Keratinocyte (primary cell): ENCODE measurements at regions not wholly inside any gene's neighbourhood (a gene's known extent, or its start where the extent isn't known, plus 50 kb on each side); places are given as distances from the start of the nearest gene placed in this dataset.

Experiments used
- DNase-seq: peaks from one replicate; pipeline ENCODE4 v3.0.0-alpha.2; 2011; ENCODE audit warnings: low read depth, missing footprints, low spot score
- FAIRE-seq: peaks from 2 replicates; lab custom pipeline; 2011; peaks lifted over from hg19 to GRCh38; lab: Jason Lieb, UNC
- H2AFZ ChIP-seq: 2 replicates; pipeline ENCODE4 v1.6.0; 2012; ENCODE audit warnings: low read length, control low read depth, inconsistent platforms; ENCODE audit not compliant: control insufficient read depth
- H3K27ac ChIP-seq: 2 replicates; pipeline ENCODE4 v1.5.1; 2011; ENCODE audit warnings: low read length; ENCODE audit not compliant: control insufficient read depth, insufficient read depth
- H3K27me3 ChIP-seq: 3 replicates; pipeline ENCODE4 v1.6.0; 2011; ENCODE audit warnings: low read length; ENCODE audit not compliant: control insufficient read depth, insufficient read depth; ENCODE audit errors: extremely low read depth
- H3K36me3 ChIP-seq, 2 experiments: 2 replicates in 1 of 2; 3 replicates in 1 of 2; pipeline ENCODE4 v1.5.1; 2011; ENCODE audit warnings: low read length in 2 of 2, mild to moderate bottlenecking in 1 of 2; ENCODE audit not compliant: control insufficient read depth in 2 of 2, insufficient read depth in 2 of 2; ENCODE audit errors: extremely low read depth in 1 of 2
- H3K4me1 ChIP-seq: 3 replicates; pipeline ENCODE4 v1.5.1; 2011; ENCODE audit warnings: low read length; ENCODE audit not compliant: control insufficient read depth, insufficient read depth; ENCODE audit errors: extremely low read depth
- H3K4me2 ChIP-seq: 3 replicates; pipeline ENCODE4 v1.6.0; 2011; ENCODE audit warnings: low read depth, low read length; ENCODE audit not compliant: control insufficient read depth, insufficient read depth; ENCODE audit errors: extremely low read depth
- H3K4me3 ChIP-seq, 3 experiments: fragments of 200-600 bp in 1 of 3; sonication (generic) in 1 of 3; 2 replicates in 2 of 3; 3 replicates in 1 of 3; pipeline ENCODE4 v1.5.1; 2011 to 2016; ENCODE audit warnings: low read length in 3 of 3, mild to moderate bottlenecking in 3 of 3, control low read depth in 2 of 3, inconsistent platforms in 1 of 3, low read depth in 1 of 3, mixed read lengths in 1 of 3, mixed run types in 1 of 3, moderate library complexity in 1 of 3; ENCODE audit not compliant: control insufficient read depth in 2 of 3, insufficient read depth in 2 of 3; ENCODE audit errors: extremely low read depth in 1 of 3
- H3K79me2 ChIP-seq: 2 replicates; pipeline ENCODE4 v1.6.0; 2012; ENCODE audit warnings: low read length; ENCODE audit not compliant: control insufficient read depth, insufficient read depth
- H3K9ac ChIP-seq: 3 replicates; pipeline ENCODE4 v1.6.0; 2011; ENCODE audit warnings: low read length; ENCODE audit not compliant: control insufficient read depth, insufficient read depth; ENCODE audit errors: extremely low read depth
- H3K9me1 ChIP-seq: 3 replicates; pipeline ENCODE4 v1.6.0; 2011; ENCODE audit warnings: low read length; ENCODE audit not compliant: control insufficient read depth, insufficient read depth; ENCODE audit errors: extremely low read depth
- H3K9me3 ChIP-seq: 2 replicates; pipeline ENCODE4 v1.5.1; 2012; ENCODE audit warnings: low read depth, low read length; ENCODE audit not compliant: control insufficient read depth
- H4K20me1 ChIP-seq: 3 replicates; pipeline ENCODE4 v1.6.0; 2011; ENCODE audit warnings: low read length; ENCODE audit not compliant: control insufficient read depth, insufficient read depth; ENCODE audit errors: extremely low read depth
- CTCF ChIP-seq, 3 experiments: IDR thresholded peaks in 1 of 3; conservative IDR thresholded peaks in 1 of 3; optimal IDR thresholded peaks in 1 of 3; 2 replicates in 2 of 3; 3 replicates in 1 of 3; pipeline versions ENCODE3 to v1.5.1; 2011; ENCODE audit warnings: low read length in 3 of 3, mild to moderate bottlenecking in 3 of 3, moderate library complexity in 2 of 3, control low read depth in 1 of 3, inconsistent platforms in 1 of 3; ENCODE audit not compliant: insufficient read depth in 2 of 3; ENCODE audit errors: extremely low read depth in 1 of 3
- EZH2 ChIP-seq: IDR thresholded peaks from one replicate; pipeline ENCODE4 v1.6.1; 2012; ENCODE audit warnings: inconsistent platforms, mild to moderate bottlenecking, low read length, moderate library complexity
- dilution Hi-C: fragments of 300-500 bp; cut with MboI; formaldehyde crosslinking; loops from one replicate; pipeline ENCODE4 v1.7.0; 2020; ENCODE audit warnings: low sequenced_read_pairs; ENCODE audit not compliant: extremely low pct_ligation_motif_present

- TF ChIP-seq EZH2 (no peak), CTCF (optimal IDR thresholded peaks at IDR 0.05 in 1 of 3, IDR thresholded peaks at IDR 0.05 in 1 of 3, conservative IDR thresholded peaks at IDR 0.05 in 1 of 3; ENCODE audit: extremely low read depth in 1 of 3, insufficient read depth in 2 of 3, low read length in 3 of 3) (no peak)
- FAIRE-seq: no peak
- H2AFZ ChIP-seq: no peak overlapping the region
Observed at GRCh38 chr7:50857804-50858489, 75.3 kb upstream of the GRB10 start.

GRCh38 chr7:50856806-50857205, 74.1 kb upstream of the GRB10 start:
- no peaks in the 10 kb centered on the region for H3K36me3 ChIP-seq
- no peak for FAIRE-seq

More at GRCh38 chr7:50857804-50858489, 75.3 kb upstream of the GRB10 start:
- H3K79me2 ChIP-seq: no peaks in the 10 kb centered on the region
- no peak overlapping the region for H3K4me3 ChIP-seq
- no peaks in the 10 kb centered on the region for H3K4me1 ChIP-seq
- no peaks in the 10 kb centered on the region for H3K9me1 ChIP-seq
- no peak overlapping the region for H3K4me2 ChIP-seq
- H3K9ac ChIP-seq: no peak overlapping the region
- DNase-seq: no peak
- dilution Hi-C loops: no loop called here
- no peak overlapping the region for H3K27ac ChIP-seq
- H3K36me3 ChIP-seq: no peaks in the 10 kb centered on the region
- no peaks in the 10 kb centered on the region for H3K9me3 ChIP-seq
- peaks cover 30% of the 10 kb centered on the region for H3K27me3 ChIP-seq
- no peaks in the 10 kb centered on the region for H4K20me1 ChIP-seq

More at GRCh38 chr7:50856806-50857205, 74.1 kb upstream of the GRB10 start:
- TF ChIP-seq EZH2 (no peak), CTCF (optimal IDR thresholded peaks at IDR 0.05 in 1 of 3, IDR thresholded peaks at IDR 0.05 in 1 of 3, conservative IDR thresholded peaks at IDR 0.05 in 1 of 3; ENCODE audit: extremely low read depth in 1 of 3, insufficient read depth in 2 of 3, low read length in 3 of 3) (no peak)
- DNase-seq: no peak
- dilution Hi-C loops: no loop called here
- Histone ChIP-seq H3K4me3 (no peak overlapping the region), H3K4me2 (no peak overlapping the region), H2AFZ (no peak overlapping the region), H3K4me1 (no peaks in the 10 kb centered on the region), H3K79me2 (no peaks in the 10 kb centered on the region), H3K9me3 (no peaks in the 10 kb centered on the region), H3K27me3 (peaks cover 30% of the 10 kb centered on the region), H3K27ac (no peak overlapping the region), H4K20me1 (no peaks in the 10 kb centered on the region), H3K9me1 (no peaks in the 10 kb centered on the region), H3K9ac (no peak overlapping the region)
